WI38 (cell line): ENCODE measurements at regions not wholly inside any gene's neighbourhood (a gene's known extent, or its start where the extent isn't known, plus 50 kb on each side); places are given as distances from the start of the nearest gene placed in this dataset.

Experiments
- H3K4me3 ChIP-seq: 2 replicates; pipeline ENCODE4 v1.5.1; 2011; ENCODE audit warnings: low read depth, mild to moderate bottlenecking, control low read depth, low read length
- TF ChIP-seq, protein P1 (sequence below): IDR thresholded peaks from 2 replicates; pipeline ENCODE4 v1.5.1; 2012; ENCODE audit warnings: low read depth, mild to moderate bottlenecking, control low read depth, low read length

DNA sequence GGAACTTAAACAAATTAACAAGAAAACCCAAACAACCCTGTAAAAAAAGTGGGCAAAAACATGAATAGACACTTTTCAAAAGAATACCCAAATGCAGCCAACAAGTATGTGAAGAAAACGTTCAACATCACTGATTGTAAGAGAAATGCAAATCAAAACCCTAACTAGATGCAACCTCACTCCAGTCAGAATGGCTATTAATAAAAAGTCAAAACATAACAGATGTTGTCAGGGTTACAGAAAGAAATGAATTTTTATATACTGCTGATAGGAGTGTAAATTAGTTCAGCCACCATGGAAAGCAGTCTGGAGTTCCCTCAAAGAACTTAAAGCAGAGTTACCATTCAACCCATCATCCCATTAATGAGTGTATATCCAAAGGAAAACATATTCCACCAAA lies 479.0 kb downstream of the MTRR start:
- TF ChIP-seq, protein P1, sequence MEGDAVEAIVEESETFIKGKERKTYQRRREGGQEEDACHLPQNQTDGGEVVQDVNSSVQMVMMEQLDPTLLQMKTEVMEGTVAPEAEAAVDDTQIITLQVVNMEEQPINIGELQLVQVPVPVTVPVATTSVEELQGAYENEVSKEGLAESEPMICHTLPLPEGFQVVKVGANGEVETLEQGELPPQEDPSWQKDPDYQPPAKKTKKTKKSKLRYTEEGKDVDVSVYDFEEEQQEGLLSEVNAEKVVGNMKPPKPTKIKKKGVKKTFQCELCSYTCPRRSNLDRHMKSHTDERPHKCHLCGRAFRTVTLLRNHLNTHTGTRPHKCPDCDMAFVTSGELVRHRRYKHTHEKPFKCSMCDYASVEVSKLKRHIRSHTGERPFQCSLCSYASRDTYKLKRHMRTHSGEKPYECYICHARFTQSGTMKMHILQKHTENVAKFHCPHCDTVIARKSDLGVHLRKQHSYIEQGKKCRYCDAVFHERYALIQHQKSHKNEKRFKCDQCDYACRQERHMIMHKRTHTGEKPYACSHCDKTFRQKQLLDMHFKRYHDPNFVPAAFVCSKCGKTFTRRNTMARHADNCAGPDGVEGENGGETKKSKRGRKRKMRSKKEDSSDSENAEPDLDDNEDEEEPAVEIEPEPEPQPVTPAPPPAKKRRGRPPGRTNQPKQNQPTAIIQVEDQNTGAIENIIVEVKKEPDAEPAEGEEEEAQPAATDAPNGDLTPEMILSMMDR: no peak
- H3K4me3 ChIP-seq: no peak overlapping the region

DNA sequence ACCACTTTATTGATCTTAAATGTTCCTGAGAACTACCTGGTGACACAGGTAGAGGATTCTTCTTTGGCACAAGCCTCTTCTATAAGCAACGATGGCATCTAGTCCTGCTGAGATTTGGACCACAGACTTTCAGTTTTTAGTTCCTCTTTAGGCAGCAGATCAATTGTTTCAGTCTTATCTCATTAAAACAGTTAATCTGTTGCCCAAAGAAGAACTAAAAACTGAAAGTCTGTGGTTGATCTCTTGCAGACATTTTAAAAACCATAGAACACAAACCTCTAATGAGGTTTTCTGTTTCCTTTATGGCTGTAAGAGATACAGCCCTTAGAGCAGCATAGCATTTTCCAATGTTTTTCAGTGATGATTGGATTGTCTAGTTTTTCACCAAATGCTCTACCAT lies 480.9 kb downstream of the MTRR start:
- TF ChIP-seq, protein P1: no peak
- no peak overlapping the region for H3K4me3 ChIP-seq

DNA sequence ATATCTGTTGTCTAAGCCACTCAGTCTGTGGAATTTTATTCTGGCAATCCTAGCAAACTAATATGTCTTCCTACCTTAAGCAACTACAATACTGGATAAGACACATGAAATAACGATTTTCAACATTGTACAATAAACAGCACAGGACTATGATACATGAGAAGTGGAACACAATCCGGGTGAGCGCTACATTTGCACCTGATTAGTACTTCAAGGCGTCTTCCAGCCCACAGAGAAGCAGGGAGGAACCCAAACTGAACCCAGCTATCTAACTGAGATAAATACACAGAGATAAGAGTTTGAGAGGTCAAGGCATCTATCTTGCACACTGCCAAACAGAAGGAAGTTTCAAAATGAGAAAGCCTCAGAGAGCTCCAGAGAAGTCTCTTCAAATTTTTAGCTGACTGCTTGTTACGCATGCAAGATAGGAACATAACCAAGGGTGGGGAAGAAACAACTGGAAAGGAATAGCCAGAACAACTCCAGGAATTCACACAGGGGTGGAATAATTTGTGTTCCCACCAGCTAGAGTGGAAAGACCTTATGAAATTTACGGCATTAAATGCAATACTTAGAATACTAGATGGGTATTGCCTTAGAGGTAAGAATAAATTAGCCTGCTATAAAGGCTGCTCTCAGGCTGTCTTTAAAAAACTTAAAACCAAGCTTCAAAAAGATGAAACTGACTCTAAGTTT lies 481.8 kb downstream of the MTRR start:
- TF ChIP-seq, protein P1: no peak
- H3K4me3 ChIP-seq: no peak overlapping the region

DNA sequence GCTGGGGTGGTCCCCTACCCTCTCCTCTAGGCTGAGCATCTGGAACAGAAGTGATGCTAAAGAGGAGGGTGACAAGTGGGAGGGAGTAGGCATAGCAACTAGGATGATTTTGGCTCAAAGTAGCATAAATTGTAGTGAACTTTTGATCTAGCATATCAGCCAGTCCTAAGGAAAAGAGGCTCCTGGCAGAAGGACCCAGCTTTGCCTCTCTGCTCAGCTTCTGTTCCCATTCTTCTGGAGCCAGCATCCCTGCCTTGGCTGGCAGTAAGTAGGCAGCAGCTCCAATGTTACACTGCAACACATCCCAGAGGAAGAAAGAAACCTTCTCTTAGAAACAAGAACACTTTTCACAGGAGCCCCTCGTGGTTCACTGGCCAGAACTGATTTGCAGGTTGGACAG lies 487.0 kb downstream of the MTRR start:
- TF ChIP-seq, protein P1: no peak
- H3K4me3 ChIP-seq: no peak overlapping the region

DNA sequence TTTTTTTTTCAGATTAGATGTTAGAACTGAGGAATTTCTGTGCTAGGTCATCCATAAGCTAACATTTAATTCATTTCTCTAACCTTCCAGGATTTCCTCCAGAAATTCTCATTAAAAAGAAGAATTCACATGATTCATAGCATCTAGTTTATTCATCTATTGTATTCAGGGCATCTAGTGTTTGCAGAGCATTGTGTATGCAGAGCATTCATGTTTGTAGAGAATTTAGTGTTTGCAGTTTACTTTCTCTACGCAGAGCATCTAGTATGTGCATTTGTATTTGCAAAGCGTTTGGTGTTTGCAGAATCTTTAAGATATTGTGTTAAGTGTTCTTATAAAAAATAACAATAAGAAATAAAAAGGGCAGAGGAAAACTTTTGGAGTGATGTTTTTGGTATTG lies 491.1 kb downstream of the MTRR start:
- no peak overlapping the region for H3K4me3 ChIP-seq
- TF ChIP-seq, protein P1: no peak

DNA sequence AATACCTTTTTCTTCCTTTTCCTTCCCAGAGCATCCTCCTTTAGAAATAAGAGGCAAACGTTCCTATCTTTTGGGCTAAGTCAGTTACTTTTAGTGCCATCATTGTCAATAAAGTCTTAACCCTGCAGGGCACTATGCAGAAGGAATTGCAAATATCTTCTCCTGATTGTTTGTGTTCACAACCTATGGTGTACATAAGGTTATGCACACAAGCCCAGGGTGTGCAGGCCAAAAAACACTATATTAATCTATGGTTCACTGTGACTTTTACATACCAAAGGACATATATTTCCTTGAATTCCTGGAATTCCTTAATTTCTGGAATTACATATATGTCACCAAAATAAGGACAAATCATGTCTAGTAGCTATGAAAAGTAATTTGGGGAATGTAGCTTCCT lies 493.5 kb downstream of the MTRR start:
- H3K4me3 ChIP-seq: no peak overlapping the region
- TF ChIP-seq, protein P1: no peak

DNA sequence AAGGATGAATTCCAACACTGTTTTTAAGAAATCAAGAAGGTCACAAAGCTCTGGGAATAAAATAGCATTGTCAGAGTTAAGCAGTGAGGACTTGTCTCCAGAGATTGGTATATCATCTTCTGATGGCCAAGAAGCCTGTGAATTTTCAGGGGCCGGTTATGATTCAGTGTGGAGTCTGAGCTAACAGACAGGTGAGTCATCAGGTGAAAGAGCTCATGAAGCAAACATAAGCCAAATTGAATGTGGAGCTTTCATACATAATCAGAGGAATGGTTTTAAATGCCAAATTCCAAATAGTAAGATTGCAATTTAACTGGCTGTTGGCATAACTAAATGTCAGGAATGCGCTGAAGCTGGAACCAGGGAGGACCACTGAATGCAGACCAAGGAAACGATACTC lies 494.2 kb downstream of the MTRR start:
- TF ChIP-seq, protein P1: no peak

More for the DNA sequence above, 494.2 kb downstream of the MTRR start:
- no peak overlapping the region for H3K4me3 ChIP-seq
